Thoracic aorta (tissue), 2 donors: ENCODE measurements at regions not wholly inside any gene's neighbourhood (a gene's known extent, or its start where the extent isn't known, plus 50 kb on each side); places are given as distances from the start of the nearest gene placed in this dataset.

Experiments
- ATAC-seq: fragments of 150-250 bp; one replicate; pipeline ENCODE4 v1.8.0; 2017; ENCODE audit warnings: low read depth; ENCODE audit not compliant: insufficient number of reproducible peaks, low FRiP score
- DNase-seq: peaks from one replicate; pipeline ENCODE4 v3.0.0-alpha.2; 2020; ENCODE audit warnings: low spot score
- H3K27ac ChIP-seq, 2 donors: fragments of 200-600 bp; sonication (generic); 1 replicate in 1 of 2; 2 replicates in 1 of 2; pipeline ENCODE4 v1.5.1; 2016; ENCODE audit warnings: mild to moderate bottlenecking in 2 of 2, moderate library complexity in 2 of 2
- H3K27me3 ChIP-seq: fragments of 200-600 bp; sonication (generic); replicated peaks from 2 replicates; pipeline ENCODE4 v1.6.0; 2016; ENCODE audit warnings: mild to moderate bottlenecking; ENCODE audit not compliant: insufficient read depth
- H3K36me3 ChIP-seq: fragments of 200-600 bp; sonication (generic); one replicate; pipeline ENCODE4 v1.5.1; 2016
- H3K4me1 ChIP-seq, 2 donors: fragments of 200-600 bp; sonication (generic); 1 replicate in 1 of 2; 2 replicates in 1 of 2; pipeline versions ENCODE4 v1.5.1 to v1.6.0; 2016; ENCODE audit warnings: low read depth in 2 of 2, mild to moderate bottlenecking in 1 of 2; ENCODE audit not compliant: control insufficient read depth in 1 of 2
- H3K4me3 ChIP-seq: fragments of 200-600 bp; sonication (generic); 2 replicates; pipeline ENCODE4 v1.5.1; 2016; ENCODE audit warnings: mild to moderate bottlenecking
- H3K9me3 ChIP-seq: fragments of 200-600 bp; sonication (generic); 2 replicates; pipeline ENCODE4 v1.5.1; 2016
- CTCF ChIP-seq: fragments of 200-600 bp; sonication (generic); IDR thresholded peaks from one replicate; pipeline ENCODE4 v1.5.1; 2019; ENCODE audit warnings: antibody characterized with exemption

GRCh38 chr10:128825626-128826025 is 641.4 kb upstream of the MGMT start:
- no peak for TF ChIP-seq CTCF
- Histone ChIP-seq H3K27ac (no peak overlapping the region), H3K27me3 (no peaks in the 10 kb centered on the region), H3K4me1 (no peaks in the 10 kb centered on the region), H3K4me3 (no peak overlapping the region), H3K9me3 (no peaks in the 10 kb centered on the region), H3K36me3 (no peaks in the 10 kb centered on the region)
- DNase-seq (no peak), ATAC-seq (no peak)

- Histone ChIP-seq H3K4me3 (no peak overlapping the region), H3K9me3 (no peaks in the 10 kb centered on the region), H3K27me3 (no peaks in the 10 kb centered on the region), H3K27ac (no peak overlapping the region), H3K36me3 (no peaks in the 10 kb centered on the region), H3K4me1 (no peaks in the 10 kb centered on the region)
- no peak for ATAC-seq
- DNase-seq = no peak
- TF ChIP-seq CTCF = no peak
These were observed 633.4 kb upstream of the MGMT start for GRCh38 chr10:128833671-128834070.

GRCh38 chr10:128835361-128835760 is 631.7 kb upstream of the MGMT start:
- Histone ChIP-seq H3K27ac (no peak overlapping the region), H3K4me1 (no peaks in the 10 kb centered on the region), H3K9me3 (no peaks in the 10 kb centered on the region), H3K36me3 (no peaks in the 10 kb centered on the region), H3K27me3 (no peaks in the 10 kb centered on the region), H3K4me3 (no peak overlapping the region)
- no peak for ATAC-seq
- no peak for TF ChIP-seq CTCF
- no peak for DNase-seq

- ATAC-seq (no peak), DNase-seq (no peak)
- Histone ChIP-seq H3K27ac (no peak overlapping the region), H3K9me3 (no peaks in the 10 kb centered on the region), H3K36me3 (no peaks in the 10 kb centered on the region), H3K4me3 (no peak overlapping the region), H3K4me1 (no peaks in the 10 kb centered on the region), H3K27me3 (no peaks in the 10 kb centered on the region)
- TF ChIP-seq CTCF = no peak
These were observed 629.6 kb upstream of the MGMT start for GRCh38 chr10:128837478-128837877.

- H3K27me3 ChIP-seq = no peaks in the 10 kb centered on the region
- no peaks in the 10 kb centered on the region for H3K4me1 ChIP-seq
- H3K9me3 ChIP-seq = no peaks in the 10 kb centered on the region
- TF ChIP-seq CTCF = no peak
- DNase-seq (no peak), ATAC-seq (no peak)
- H3K36me3 ChIP-seq = no peaks in the 10 kb centered on the region
- H3K27ac ChIP-seq = no peak overlapping the region
- H3K4me3 ChIP-seq = no peak overlapping the region
These were observed 627.9 kb upstream of the MGMT start for GRCh38 chr10:128839134-128839533.
